ENCODE measurements at regions not wholly inside any gene's neighbourhood (a gene's known extent, or its start where the extent isn't known, plus 50 kb on each side); places are given as distances from the start of the nearest gene placed in this dataset.

- no peak for DNase-seq
Observed at GRCh38 chr20:11375335-11375734, 542.4 kb upstream of the BTBD3 start.

DNA sequence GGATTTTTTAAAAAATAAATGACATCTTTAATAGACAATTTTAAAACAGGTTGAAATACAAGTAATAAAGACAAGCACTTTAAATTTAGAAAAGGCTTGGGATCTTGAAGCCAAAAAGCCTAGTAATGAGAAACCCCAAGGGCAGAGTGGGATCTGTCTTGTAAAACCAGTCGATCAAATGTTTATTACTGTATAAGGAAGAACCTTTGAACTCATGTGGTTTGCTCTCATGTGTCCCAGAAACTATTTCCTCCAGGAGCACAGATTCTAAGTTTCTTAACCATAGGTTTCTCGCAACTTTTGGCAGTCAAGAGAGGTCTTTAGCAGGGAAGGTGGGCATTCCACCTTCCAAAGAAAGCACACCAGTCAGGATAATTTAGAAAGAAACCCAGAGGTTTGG, 541.7 kb upstream of the BTBD3 start:
- DNase-seq: no peak

DNA sequence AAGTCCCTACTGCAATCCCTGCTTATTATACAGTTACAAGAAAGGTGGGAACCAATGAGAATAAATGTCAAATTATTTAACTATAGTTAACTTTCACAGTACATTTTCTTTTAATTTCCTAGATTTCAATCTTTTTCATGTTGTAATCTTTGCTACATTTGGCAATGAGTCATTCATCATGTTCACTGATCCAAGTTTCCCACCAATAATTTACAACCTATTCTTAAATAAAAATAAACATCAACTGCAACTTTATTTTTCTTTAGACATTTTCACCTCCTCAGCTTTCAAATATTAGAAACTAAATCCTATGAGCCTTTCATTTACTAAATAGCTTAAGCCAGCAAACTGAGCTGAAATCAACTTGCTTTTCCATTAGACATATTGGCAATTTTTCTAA, 541.3 kb upstream of the BTBD3 start:
- no peak for DNase-seq

- DNase-seq: no peak
Observed at GRCh38 chr20:11376998-11377397, 540.7 kb upstream of the BTBD3 start.

GRCh38 chr20:11377761-11378160, 539.9 kb upstream of the BTBD3 start:
- DNase-seq: no peak

DNA sequence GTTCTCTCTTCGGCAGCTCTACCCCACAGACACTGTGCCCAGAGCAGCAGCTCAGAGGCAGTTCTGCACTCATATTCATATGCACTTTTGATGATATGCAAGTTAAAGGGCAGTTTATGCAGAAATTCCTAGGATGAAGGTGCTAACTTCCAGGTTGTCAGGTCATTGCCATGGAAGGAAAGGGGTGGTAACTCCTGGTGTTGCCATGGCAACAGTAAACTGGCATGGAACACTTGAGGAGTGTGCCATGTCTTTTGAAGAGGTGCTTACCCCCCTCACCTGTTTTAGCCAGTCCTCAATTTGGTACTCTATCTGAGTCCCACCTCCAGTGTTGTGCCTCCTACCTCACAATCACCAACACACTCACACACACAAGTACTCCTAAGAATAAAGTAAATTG, 539.4 kb upstream of the BTBD3 start:
- DNase-seq: no peak

DNA sequence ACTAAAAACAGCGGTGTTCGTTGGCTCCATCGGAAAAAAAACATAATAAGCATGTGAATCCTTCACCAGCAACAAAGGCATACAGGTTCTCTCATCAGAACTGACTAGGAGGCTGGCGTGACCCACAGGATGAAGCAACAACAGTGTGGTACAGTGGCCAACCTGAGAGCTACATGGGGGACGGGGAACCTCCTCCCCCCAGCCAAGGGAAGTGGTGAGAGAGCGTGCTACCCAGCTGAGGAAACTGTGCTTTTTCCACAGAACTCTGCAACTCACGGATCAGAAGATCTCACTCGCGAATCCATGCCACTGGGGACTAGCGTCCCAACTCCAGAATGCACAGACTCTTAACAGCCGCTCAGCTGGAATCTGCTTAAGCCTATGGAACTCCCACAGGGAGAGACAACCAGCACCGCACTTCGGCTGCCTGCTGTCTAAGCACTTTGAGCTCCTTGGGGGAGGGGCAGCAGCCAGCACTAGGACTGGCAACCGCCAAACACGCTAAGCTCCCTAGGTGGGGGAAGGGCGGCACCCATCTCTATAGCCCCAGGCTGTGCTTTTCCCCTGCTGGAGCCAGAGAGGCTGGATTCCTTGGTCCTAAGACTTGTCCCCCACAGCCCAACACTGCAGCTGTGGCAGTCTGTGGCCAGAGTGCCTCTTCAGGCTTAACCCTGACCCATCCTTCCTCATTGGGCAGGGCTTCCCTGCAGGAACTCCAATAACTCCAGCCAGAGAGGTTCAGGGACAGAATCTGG, 538.3 kb upstream of the BTBD3 start:
- peak; percentile 77 for DNase-seq

DNA sequence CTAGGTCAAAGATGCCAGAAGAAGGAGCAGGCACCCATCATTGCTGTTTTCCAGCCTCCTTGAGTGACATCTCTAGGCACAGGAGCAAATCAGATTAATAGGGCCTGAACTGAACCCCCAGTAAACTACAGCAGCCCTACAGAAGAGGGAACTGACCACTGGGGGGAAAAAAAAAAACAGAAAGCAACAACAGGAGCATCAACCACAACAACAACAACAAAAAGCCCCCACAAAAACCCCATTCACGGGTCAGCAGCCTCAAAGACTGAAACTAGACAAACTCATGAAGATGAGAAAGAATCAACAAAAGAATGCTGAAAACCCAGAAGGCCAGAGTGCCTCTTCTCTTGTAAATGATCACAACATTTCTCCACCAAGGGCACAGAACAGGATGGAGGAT, 537.4 kb upstream of the BTBD3 start:
- DNase-seq: no peak

- DNase-seq: no peak
Observed at GRCh38 chr20:11387189-11387754, 530.4 kb upstream of the BTBD3 start.

GRCh38 chr20:11389186-11389585, 528.5 kb upstream of the BTBD3 start:
- no peak for DNase-seq

DNA sequence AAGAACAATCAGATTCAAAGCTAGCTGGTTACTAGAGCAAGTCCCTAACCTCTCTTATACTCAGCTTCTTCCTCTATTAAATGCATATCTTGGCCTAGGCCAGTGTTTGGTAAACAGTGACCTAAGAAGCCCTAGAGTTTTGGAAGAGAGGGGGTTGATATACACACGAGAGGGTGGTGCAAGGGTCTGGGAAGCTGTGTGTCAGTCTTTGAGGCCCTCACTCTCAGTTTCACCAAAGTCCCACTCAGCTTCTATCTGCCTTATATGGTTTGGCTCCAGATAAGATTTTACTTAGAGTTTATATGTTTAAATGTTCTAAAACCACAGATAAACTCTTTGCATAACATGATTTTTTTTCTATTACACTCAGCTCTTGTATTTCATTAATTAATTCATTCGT, 526.1 kb upstream of the BTBD3 start:
- no peak for DNase-seq

DNA sequence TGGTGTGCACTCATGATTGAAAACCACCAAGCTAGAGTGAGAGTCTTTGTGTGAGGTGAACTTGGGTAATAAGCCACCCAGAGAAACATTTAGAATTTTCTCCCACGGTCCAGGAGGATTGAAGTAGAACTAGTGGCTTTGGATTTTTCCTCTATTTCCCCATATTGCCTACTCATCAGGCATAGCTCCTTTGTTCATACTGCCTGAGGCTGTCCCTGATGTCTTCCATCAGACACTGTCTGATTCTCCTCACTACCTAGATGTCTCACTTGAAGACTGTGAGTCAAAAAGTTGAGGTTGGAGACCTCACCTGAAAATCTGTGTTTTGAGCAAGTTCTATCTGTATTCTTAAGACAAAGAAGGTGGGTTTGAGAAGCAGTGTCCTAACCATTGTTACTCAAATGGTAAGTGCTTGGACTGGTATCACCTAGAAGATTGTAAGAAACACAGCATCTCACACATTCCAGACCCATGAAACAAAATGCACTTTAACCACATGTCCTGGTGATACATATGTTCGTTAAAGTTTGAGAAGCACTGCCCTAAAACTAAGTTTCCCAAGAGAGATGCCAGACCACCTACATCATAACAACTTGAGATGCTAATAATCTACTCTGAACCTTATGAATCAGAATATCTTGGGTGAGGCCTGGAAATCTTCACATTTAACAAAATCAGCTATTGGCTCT, 523.4 kb upstream of the BTBD3 start:
- no peak for DNase-seq

DNA sequence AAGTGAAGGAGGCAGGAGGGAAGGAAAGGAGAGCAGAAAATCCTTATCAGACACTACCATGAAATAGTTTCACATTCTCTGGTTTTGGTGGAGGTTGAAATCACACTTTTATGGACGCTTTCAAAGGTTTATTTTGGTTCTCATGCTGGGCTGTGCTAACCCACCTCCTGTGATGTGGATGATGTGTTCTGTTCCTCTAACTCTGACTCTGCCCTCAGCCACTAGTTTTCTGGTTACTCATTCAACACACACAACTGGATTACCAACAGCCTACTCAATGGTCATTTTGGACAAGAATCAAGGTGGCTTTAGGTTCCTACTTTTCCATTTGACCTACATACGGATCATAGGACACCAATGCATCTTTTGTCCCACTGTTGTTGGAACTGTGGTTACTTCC, 522.1 kb upstream of the BTBD3 start:
- DNase-seq: no peak

DNA sequence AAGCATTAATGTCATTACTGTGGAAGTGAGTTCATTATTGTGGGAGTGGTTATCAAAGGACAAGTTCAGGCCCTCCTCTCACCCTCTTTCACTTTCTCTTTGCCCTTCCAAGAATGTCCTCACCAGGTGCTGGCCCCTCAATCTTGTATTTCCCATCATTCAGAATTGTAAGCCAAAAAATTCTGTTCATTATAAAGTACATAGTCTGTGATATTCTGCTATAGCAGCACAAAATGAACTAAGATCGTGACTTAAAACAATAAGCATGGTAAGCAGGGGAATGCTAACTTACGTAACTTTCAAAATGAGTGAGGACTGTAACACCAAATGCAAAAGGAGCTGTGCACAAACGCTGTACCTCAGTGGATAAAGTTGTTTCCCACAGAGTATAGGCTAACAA, 515.7 kb upstream of the BTBD3 start:
- no peak for DNase-seq

- DNase-seq: no peak
Observed at GRCh38 chr20:11403711-11404110, 514.0 kb upstream of the BTBD3 start.

DNA sequence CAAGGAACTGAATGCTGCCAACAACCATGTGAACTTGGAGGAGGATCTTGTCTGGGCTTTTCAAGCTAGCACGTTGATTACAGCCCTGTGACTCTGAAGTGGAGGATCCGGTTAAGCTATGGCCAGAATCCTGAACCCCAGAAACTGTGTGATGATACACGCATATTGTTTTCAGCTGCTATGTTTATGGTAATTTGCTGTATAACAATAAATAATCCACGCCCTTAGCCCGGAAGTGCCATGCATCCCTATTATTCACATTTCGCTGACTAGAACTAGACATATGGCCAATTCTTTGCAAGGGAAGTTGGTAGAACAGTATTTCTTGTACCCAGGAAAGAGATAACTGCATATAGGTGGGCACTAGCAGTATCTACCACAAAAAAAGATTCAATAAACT, 510.8 kb upstream of the BTBD3 start:
- DNase-seq: no peak

DNA sequence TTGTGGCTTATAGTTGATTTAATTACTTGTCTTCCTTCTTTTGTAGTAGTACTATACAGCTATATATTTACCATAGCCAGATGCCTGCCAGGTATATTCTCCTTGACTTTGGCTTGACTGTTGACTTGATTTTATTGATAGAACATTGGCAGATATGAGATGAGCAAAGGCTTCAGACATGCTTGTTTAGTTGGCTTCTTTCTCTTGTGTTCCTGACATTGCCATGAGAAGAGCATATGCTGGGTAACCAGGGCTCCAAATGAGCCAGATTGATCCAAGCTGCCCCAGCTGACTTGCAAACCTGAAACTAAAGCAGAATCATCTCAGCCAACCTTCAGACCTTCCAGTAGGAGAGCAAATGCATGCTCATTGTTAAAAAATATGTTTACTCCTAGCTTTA, 508.1 kb upstream of the BTBD3 start:
- DNase-seq: no peak

GRCh38 chr20:11411765-11412164, 505.9 kb upstream of the BTBD3 start:
- no peak for DNase-seq

- no peak for DNase-seq
Observed at GRCh38 chr20:11426948-11427347, 490.7 kb upstream of the BTBD3 start.

GRCh38 chr20:11429168-11429567, 488.5 kb upstream of the BTBD3 start:
- DNase-seq: no peak

DNA sequence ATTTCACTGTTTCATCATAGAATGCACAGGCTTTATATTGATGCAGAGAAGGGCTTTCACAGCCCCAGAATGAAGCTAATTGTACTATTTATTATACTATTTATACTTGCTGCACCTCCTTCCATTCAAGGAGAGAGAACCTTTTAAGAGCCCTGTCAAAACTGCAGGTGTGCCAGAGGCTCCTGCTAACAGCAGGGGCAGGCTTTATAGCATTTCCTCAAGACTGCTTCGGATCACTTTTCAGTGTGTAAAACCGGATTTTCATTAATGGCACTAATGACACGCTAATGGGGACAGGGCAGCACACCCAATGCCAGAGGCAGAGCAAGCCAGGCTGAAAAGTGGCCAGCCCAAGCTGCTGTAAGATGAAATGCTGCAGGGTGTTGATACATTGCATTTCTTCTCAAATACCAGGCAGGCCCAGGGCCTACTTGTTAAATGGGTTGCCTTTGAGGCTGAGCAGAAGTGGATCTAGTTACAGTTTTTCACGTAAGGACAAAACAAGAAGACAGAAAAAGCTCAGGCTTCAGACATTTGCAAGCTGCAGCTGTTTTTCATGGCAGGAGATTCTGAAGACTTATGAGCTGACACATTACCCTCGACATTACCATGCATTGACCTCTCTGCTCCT, 487.7 kb upstream of the BTBD3 start:
- DNase-seq: no peak

- no peak for DNase-seq
Observed at GRCh38 chr20:11430652-11431051, 487.0 kb upstream of the BTBD3 start.

- DNase-seq: no peak
Observed at GRCh38 chr20:11431621-11432020, 486.1 kb upstream of the BTBD3 start.

GRCh38 chr20:11432407-11432806, 485.3 kb upstream of the BTBD3 start:
- no peak for DNase-seq

Measured in retina (tissue), 1 donor.